Osteocyte (in vitro differentiated cells): ENCODE measurements at regions not wholly inside any gene's neighbourhood (a gene's known extent, or its start where the extent isn't known, plus 50 kb on each side); places are given as distances from the start of the nearest gene placed in this dataset.
"Not testable (repeated sequence)": the region's sequence is repeated elsewhere in the genome, so short reads cannot be mapped to it uniquely, and the experiment has no call there.

Source experiments
- DNase-seq: peaks from one replicate; pipeline ENCODE4 v3.0.0; 2021; ENCODE audit warnings: mixed read lengths; ENCODE audit not compliant: unreplicated experiment; ENCODE audit errors: extremely low spot score
- H3K27ac Mint-ChIP-seq: one replicate; pipeline ENCODE4 v1.8.0; 2021; ENCODE audit warnings: mild to moderate bottlenecking, mixed read lengths; ENCODE audit not compliant: unreplicated experiment
- H3K27me3 Mint-ChIP-seq: one replicate; pipeline ENCODE4 v1.8.0; 2021; ENCODE audit warnings: mixed read lengths; ENCODE audit not compliant: unreplicated experiment
- H3K36me3 Mint-ChIP-seq: one replicate; pipeline ENCODE4 v1.8.0; 2021; ENCODE audit warnings: mixed read lengths; ENCODE audit not compliant: unreplicated experiment
- H3K4me1 Mint-ChIP-seq: one replicate; pipeline ENCODE4 v1.8.0; 2021; ENCODE audit warnings: mixed read lengths; ENCODE audit not compliant: unreplicated experiment
- H3K4me3 Mint-ChIP-seq: one replicate; pipeline ENCODE4 v1.8.0; 2021; ENCODE audit warnings: mild to moderate bottlenecking, moderate library complexity, mixed read lengths; ENCODE audit not compliant: unreplicated experiment
- H3K9me3 Mint-ChIP-seq: one replicate; pipeline ENCODE4 v1.8.0; 2021; ENCODE audit warnings: mixed read lengths; ENCODE audit not compliant: unreplicated experiment
- CTCF ChIP-seq: fragments of 200-600 bp; sonication (generic); IDR thresholded peaks from 2 replicates; pipeline ENCODE4 v1.5.0; 2021; ENCODE audit warnings: antibody characterized with exemption, mild to moderate bottlenecking, moderate library complexity

DNA sequence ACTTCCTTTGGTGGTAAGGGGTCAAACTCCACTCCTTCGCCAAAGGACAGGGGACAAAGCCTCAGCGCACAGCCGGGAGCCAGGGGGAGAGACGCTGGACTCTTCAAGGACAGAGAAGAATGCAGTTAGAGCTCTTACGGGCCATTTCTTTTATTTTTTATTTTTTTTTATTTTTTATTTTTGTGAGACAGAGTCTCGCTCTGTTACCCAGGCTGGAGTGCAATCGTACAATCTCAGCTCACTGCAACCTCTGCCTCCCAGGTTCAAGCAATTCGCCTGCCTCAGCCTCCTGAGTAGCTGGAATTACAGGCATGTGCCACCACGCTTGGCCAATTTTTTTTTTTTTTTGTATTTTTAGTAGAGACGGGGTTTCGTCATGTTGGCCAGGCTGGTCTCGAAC, 93.2 kb upstream of the RPH3AL start, which contains the start of gene RFLNB:
Gene RFLNB (minus strand): TSS at position 101 of the 400 bp plus-strand sequence.
- not testable (repeated sequence) for H3K27ac Mint-ChIP-seq, H3K27me3 Mint-ChIP-seq, H3K9me3 Mint-ChIP-seq, H3K4me3 Mint-ChIP-seq, H3K4me1 Mint-ChIP-seq, DNase-seq
- H3K36me3 Mint-ChIP-seq = peaks cover 11% of the 10 kb centered on the region

DNA sequence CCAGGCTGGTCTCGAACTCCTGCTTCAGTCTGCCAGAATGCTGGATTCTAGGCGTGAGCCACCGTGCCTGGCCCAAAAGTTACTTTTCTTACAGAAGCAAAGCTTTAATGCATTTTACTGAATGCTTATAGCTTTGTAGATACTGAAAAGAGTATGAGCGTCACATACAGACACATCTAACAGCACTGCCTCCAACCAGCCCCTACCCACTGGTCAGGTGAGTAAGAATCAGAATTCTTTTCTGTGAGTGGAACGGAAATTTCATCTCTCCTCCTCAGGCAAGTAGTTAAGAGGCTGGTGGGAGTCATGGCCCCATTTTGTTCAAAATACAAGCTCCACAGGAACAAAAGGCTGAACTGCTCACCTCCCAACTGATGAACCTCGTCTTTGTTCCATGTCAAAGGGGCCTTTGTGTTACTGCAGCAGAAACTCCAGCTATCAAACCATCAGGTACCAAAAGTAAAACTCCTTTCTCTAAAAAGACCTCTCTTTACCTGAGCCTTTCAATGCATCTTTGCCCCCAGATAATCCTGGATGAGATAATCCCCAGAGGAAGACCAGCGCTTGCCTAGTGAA, 92.4 kb upstream of the RPH3AL start:
- H3K4me3 Mint-ChIP-seq = no peak overlapping the region
- H3K4me1 Mint-ChIP-seq = no peaks in the 10 kb centered on the region
- no peak for DNase-seq
- H3K36me3 Mint-ChIP-seq = peaks cover 11% of the 10 kb centered on the region
- no peak for TF ChIP-seq CTCF
- no peak overlapping the region for H3K27ac Mint-ChIP-seq
- H3K27me3 Mint-ChIP-seq = no peaks in the 10 kb centered on the region
- no peaks in the 10 kb centered on the region for H3K9me3 Mint-ChIP-seq

DNA sequence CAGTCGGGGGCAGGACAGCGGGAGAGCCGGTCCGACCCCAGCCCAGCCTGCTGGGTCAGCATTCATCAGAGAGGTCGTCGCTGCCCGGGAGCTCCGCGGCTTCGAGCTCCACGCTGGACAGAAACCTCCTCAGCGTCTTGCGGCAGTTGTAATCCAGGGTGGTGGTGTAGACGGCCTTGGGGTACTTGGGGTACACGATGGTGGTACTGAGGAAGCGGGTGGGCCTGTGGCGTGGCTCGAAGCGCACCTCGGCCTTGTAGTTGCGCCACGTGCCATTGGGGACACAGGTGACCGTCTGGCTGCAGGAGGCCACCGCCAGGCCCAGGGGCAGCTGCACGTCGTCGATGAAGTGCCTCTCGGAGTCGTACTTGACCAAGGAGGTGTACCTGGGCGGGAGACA, 90.5 kb upstream of the RPH3AL start:
- Mint-ChIP-seq H3K4me1 (no peaks in the 10 kb centered on the region), H3K4me3 (no peak overlapping the region), H3K27me3 (no peaks in the 10 kb centered on the region), H3K36me3 (peaks cover 11% of the 10 kb centered on the region), H3K9me3 (no peaks in the 10 kb centered on the region), H3K27ac (no peak overlapping the region)
- no peak for TF ChIP-seq CTCF
- no peak for DNase-seq

DNA sequence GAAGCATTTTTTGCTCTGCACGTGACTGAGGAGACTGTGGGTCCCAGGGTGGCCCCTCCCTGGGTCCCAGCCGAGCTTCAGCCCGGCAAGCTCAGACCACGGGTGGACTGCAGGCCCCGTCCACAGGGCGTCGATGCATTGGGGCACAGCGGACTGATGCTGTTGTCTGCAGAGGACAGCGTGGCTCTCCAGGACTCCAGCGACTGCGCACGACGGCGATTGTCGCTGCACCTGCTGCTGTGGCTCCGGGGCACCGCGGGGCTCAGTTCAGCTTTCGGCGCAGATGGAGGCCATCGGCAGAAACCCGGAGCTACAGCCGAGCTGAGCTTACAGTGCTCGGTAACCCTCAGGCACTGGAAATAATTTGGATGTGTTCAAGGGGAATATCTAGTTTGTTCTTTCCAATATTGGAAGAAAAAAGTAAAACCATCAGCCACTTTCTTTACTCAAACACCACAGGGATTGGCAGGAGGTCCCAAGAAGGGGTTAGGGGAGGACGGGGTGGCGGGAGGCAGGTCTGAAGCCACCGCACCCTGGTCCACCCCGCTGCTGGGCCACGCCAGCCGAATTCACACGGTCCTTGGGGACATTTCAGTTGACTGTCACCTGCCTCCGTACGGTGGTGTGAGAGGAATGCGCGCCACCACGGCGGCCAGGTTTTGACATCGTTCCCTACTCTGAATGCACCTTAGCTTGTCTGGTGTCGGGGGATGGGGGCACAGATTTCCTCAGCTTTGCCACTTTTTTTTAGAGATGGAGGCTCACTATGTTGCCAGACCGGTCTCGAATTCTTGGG, 88.7 kb upstream of the RPH3AL start:
- TF ChIP-seq CTCF = no peak
- no peak for DNase-seq
- no peak overlapping the region for H3K27ac Mint-ChIP-seq
- no peak overlapping the region for H3K4me3 Mint-ChIP-seq
- H3K27me3 Mint-ChIP-seq = no peaks in the 10 kb centered on the region
- no peaks in the 10 kb centered on the region for H3K4me1 Mint-ChIP-seq
- no peaks in the 10 kb centered on the region for H3K9me3 Mint-ChIP-seq
- peaks cover 11% of the 10 kb centered on the region for H3K36me3 Mint-ChIP-seq

DNA sequence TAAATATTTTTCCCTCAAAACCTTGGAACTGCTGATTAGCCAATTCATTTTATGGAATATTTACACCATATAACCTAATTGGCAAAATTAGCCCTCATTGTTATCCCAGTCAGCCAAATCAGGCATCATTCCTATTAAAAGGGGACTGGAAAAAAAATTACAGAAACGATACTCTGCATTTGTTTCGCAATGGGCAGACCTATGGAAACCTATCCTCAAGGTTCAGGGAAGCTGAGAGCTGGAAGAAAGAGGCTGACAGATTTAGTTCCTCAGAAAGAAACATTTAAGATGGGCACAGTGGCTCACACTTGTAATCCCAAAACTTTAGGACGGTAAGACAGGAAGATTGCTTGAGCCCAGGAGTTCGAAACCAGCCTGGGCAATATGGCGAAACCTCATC, 85.6 kb upstream of the RPH3AL start:
- peaks cover 7% of the 10 kb centered on the region for H3K9me3 Mint-ChIP-seq
- H3K27me3 Mint-ChIP-seq = peaks cover 4% of the 10 kb centered on the region
- peaks cover 8% of the 10 kb centered on the region for H3K36me3 Mint-ChIP-seq
- H3K4me3 Mint-ChIP-seq = no peak overlapping the region
- no peak overlapping the region for H3K27ac Mint-ChIP-seq
- DNase-seq = no peak
- no peaks in the 10 kb centered on the region for H3K4me1 Mint-ChIP-seq
- no peak for TF ChIP-seq CTCF
